NB4 (cell line): ENCODE measurements at regions not wholly inside any gene's neighbourhood (a gene's known extent, or its start where the extent isn't known, plus 50 kb on each side); places are given as distances from the start of the nearest gene placed in this dataset.

Experiments used
- MYC ChIP-seq: IDR thresholded peaks from 2 replicates; pipeline ENCODE4 v1.6.1; 2011; ENCODE audit warnings: low read depth, low read length
- POLR2A ChIP-seq: IDR thresholded peaks from 2 replicates; pipeline ENCODE4 v1.6.1; 2011; ENCODE audit warnings: mild to moderate bottlenecking; ENCODE audit not compliant: insufficient read length; ENCODE audit errors: extremely low read depth
- TF ChIP-seq, protein P1 (sequence below): IDR thresholded peaks from one replicate; pipeline ENCODE4 v1.5.1; 2012; ENCODE audit warnings: low read depth, low read length

DNA sequence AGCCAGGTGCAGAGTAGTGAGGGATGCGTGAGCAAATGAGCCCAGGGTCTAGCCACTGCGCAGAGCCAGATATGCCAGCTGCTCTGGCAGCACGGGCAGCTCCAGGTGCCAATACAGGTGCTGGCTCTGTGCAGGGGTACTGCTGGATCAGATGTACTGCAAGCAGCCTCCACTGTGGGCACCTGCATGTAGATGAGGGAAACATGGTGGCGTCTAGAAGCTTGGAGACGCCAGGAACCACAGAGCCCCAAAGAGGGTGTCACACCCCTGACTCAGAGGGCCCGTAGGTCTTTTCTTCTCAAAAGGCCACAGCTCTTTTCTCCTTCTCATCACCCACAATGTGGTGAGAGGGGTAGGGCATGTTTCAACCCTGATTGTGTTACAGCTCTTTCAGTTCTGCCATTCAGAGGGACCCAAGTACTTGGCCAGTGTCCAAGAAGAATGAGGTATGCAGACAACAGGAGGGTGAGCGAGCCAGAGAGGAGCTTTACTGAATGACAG is 244.4 kb upstream of the SLITRK1 start:
- TF ChIP-seq POLR2A (no peak), MYC (no peak)
- TF ChIP-seq, protein P1, sequence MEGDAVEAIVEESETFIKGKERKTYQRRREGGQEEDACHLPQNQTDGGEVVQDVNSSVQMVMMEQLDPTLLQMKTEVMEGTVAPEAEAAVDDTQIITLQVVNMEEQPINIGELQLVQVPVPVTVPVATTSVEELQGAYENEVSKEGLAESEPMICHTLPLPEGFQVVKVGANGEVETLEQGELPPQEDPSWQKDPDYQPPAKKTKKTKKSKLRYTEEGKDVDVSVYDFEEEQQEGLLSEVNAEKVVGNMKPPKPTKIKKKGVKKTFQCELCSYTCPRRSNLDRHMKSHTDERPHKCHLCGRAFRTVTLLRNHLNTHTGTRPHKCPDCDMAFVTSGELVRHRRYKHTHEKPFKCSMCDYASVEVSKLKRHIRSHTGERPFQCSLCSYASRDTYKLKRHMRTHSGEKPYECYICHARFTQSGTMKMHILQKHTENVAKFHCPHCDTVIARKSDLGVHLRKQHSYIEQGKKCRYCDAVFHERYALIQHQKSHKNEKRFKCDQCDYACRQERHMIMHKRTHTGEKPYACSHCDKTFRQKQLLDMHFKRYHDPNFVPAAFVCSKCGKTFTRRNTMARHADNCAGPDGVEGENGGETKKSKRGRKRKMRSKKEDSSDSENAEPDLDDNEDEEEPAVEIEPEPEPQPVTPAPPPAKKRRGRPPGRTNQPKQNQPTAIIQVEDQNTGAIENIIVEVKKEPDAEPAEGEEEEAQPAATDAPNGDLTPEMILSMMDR, result no peak
